GM18502 (cell line): ENCODE measurements at regions not wholly inside any gene's neighbourhood (a gene's known extent, or its start where the extent isn't known, plus 50 kb on each side); places are given as distances from the start of the nearest gene placed in this dataset.

Source experiments
- ATAC-seq: cut with Tn5 transposase; IDR thresholded peaks from one replicate; pipeline ENCODE4 v1.9.1; 2021; ENCODE audit warnings: mild to moderate bottlenecking; ENCODE audit not compliant: unreplicated experiment, poor library complexity

DNA sequence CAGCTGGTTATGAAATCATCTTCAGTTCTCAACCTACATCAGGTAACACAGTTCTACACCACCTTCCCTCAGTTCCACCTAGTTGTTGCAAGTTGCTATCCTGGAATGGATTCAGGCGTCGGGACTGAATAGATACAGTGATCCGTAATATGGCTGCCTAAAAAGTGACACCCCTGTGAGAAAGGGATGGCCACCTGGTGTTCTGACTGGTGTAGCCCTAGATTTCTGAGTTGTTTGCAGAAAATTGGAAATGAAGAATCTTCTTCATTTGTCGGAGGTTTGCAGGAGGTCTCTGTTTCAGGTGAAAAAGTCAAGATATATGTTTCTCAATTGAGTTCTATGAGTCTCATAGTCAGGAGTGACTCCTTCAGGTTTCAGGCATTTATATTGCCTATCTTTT, 225.8 kb upstream of the ELAC2 start:
- no peak for ATAC-seq

DNA sequence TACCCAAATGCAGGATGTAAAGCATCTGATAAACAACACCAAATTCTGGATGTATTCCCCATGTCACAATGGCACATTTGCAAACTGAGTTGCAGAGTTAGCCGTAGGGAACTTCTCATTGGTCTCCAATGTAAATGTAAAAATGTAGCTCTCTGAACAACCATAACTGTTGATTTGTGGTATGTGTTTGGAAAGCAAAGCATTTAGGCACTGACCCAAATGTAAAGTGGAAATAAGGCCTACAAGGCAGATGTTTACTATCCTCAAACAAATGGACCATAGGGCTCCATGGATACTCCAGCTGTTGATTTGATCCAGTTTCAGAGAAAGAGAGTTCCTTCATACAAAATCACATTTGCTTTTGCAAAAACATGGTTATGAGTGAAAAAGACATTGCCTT, 223.0 kb upstream of the ELAC2 start:
- no peak for ATAC-seq

DNA sequence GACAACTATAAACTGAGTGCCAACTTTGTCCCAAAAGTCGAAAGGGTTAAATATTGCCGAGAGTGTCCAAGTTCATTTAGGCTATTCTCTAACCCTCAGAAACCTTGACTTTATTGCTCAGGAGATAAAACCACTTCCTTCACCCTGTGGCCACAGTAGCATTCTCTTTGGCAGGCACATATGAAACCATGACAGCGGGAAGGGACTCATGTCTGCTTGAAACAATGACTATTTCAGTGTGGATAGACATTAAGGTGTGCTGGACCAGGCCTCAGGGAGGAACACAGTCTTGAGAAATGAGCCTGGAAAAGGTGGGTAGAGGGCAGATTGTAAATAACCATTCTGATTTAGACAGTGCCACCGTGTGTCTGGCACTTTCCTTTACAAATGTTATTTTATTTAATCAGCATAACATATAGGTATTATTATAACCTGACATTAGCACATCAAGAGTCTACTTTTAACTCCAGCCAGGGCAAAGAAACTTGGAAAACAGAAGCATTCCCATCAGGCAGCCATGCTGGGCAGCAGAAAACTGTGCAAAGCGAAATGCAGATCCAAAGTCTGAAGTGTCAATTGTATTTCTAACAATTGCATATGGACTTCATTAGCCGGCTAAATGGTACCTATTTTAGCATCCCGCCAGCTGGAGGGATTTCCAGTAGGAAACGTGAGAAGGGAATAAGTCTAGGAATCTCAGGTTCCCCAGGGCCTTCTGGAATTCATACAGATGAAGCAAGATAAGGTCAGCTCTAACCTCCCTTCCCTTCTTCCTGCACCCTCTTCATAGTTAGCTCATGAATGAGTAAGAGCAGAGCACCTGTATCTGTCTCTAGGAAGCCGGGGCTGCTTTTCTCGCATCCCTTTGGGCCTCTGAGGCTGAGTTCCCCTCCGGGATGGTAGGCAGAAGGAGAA, 212.8 kb upstream of the ELAC2 start:
- ATAC-seq = no peak

DNA sequence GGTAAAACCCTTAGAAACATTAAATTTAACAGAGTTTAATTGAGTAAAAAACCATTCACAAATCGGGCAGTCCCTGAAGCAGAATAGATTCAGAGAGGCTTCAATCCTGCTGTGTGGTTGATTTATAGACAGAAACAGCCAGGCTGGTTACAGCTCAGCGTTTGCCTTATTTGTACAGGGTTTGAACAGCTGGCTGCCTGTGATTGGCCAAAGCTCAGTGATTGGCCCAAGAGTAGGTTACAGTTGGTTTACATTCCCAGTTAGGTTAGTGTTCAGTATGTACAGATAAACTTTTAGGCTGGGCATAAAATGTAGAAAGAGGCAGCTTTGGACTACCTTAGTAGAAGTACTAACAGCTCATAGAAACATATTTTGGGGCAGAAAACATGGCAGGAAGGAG, 210.4 kb upstream of the ELAC2 start:
- no peak for ATAC-seq

DNA sequence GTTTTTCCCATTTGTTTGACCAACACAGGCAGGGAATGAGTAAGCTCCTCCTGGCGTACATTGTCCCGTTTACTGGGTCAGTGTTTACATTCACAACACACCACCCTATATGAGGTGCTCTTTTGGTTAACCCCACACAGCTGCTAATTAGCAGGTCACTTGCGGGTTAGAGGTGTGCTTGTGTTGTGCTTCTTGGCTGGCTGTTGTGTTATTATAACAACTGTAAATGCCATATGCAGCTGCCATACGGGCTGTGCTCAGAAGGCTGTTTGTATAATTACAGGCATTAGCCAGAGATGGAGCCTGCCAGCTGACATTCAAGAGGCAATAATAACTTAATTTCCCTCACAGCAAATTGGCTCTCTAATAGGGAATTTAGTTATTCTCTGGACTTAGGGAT, 205.1 kb upstream of the ELAC2 start:
- no peak for ATAC-seq

DNA sequence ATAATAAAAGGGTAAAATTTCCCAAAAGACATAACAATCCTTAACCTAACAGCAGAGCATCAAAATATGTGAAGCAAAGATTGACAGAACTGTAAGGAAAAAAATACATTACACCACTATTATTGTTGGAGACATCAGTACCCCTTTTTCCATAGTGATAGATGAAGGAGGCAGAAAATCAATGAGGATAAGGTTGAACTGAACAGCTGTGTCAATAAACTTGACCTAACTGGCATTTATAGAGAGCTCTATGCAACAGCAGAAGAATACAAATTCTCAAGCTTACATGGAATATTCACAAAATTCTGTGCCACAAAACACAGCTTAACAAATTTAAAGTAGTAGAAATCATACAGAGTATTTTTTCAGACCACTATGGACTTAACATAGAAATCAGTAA, 195.0 kb upstream of the ELAC2 start:
- ATAC-seq = no peak

DNA sequence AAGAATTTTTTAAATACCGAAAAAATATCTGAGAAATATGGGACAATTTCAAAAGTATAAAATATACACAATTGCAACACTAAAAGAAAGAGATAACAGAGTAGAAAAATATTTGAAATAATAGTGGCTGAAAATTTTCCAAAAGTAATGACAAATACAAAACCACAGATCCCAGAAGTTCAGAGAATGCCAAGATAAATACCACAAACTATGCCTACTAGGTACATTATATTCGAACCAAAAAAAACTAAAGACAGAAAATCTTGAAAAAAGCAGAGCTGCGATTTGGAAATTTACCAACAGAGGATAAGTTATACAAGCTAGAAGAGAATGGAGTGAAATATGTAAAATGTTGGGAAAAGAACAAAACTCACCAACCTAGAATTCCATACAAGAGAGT, 191.3 kb upstream of the ELAC2 start:
- ATAC-seq = no peak

DNA sequence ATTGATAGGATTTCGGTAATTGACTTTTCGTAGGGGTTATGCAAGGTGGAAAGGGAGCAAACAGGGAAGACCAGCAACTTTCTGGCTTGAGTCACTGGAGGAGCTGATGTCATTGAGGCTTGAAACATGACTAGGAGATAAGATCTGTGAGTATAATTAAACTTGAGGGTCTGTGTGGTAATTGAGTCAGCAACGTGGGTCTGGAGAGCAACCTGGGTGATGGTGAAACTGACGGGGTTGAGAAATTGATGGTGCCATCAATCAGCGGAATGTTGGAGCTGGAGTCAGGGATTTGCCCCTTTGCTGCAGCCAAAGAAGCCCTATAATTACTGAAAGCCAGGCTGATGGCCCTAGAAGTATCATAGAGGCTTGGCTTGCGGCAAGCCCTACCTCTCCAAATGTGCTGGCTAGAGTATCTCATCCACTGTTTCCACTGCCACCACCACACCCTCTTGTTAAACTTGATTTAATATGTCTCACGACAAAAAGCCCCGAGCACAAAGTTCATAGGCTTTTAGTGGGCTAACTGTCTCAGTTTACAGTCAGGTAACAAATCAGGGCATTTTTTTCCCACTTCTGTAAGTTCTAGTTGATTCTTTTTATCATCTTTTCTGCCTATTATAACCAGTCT, 186.9 kb upstream of the ELAC2 start:
- no peak for ATAC-seq

DNA sequence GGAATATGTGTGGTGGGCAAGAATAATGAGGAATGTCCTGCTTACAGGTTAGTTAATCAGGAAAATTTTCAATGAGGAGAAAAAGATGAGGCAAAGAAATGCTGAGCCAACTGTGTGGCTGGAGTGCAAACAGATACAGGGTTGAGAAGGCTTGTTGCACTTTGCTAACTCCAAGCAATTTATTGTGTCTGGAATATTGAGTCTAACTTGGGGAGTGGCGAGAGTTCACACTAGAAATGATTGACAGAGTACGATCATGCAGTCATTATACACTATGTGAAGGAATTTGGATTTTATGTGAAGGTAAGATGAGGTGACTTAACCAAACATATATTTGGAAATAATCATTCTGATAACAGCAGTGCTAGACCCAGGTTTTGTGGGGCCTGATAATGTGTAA, 185.0 kb upstream of the ELAC2 start:
- no peak for ATAC-seq

DNA sequence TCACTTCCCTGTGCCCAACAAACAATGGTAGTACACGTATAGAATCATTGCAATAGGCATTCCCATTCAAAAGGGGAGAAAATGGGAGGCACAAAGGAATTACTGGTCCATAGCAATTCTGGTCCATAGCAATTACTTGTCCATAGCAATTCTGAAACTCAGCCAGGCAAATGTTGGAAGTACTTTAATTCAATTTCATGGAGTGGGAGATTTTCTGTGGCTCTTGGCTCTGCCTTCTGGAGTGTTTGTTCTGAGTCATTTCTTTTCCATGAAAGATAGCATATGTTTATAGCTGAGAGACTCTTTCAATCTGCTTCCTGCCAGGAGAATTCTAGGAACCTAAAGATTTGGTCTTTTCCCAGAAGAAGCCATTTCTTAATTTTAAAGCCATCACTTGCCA, 182.8 kb upstream of the ELAC2 start:
- no peak for ATAC-seq

DNA sequence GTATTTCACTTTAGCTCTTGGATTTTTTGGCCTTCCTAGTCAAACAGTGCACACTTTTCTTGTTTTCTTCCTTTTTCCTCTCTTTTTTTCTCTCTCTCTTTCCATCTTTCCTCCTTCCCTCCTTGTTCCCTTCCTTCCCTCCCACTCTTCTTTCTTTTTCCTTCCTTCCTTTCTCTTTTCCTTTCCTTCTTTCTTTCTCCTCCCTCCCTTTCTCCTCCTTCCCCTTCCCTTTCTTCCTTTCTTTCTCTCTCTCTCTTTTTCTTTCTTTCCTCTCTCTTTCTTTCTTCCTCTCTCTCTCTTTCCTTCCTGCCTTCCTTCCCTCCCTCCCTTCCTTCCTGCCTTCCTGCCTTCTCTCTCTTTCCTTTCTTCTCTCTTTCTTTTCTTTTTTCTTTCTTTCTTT, 181.6 kb upstream of the ELAC2 start:
- no peak for ATAC-seq

DNA sequence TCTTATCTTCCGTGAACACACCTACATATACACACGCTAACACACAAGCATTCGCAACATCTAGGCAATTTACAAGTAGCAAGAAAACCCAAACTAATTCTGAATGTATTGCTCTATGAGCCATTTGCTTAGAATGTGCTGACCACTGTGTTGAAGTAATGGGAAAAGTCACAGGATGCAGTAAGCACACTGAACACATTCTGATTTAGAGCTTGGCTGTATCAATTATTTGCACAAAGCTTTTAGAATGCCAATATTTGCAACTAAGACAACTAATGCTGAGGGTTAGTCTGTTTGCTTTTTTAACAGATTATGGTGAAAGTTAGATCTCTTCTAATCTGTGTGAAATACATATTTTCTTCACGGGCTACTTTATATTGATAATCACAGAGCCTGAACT, 179.8 kb upstream of the ELAC2 start:
- no peak for ATAC-seq

DNA sequence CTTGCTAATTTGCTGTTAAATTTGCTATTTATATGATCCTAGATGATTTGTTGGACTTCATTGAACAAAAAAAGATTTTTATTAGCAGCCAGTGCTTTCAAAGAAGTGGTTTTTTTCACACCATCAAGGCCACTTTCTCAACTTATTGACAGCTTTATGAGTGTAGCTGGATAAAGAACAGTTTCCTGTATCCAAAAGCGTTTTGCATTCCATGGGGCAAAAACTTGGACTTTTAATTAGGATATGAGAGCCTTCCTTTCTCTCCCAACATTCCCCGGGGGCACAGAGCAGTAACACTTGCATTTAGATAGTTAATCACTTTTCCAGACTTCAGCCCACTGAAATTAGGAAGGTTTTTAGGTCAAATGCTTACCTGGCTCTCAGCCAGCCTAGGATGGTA, 177.1 kb upstream of the ELAC2 start:
- no peak for ATAC-seq

DNA sequence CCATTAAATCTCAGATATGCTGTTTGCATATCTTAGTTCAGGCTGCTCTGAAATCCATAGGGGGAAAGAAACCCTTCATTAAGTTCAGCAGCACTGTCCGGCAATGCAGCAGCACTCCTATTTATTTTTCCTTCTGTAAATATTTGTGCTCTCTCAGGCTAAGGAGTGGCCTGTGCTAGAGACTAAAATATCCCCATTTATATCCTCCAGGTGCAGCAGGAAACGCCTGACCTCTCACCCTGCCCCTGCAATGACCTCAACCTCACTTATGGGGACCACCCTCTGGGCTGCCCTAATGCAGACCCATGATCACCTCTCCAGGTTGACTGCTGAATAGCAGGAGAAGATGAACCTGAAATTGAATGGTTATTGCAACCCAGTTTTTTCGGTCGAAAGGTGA, 165.0 kb upstream of the ELAC2 start:
- ATAC-seq = no peak

DNA sequence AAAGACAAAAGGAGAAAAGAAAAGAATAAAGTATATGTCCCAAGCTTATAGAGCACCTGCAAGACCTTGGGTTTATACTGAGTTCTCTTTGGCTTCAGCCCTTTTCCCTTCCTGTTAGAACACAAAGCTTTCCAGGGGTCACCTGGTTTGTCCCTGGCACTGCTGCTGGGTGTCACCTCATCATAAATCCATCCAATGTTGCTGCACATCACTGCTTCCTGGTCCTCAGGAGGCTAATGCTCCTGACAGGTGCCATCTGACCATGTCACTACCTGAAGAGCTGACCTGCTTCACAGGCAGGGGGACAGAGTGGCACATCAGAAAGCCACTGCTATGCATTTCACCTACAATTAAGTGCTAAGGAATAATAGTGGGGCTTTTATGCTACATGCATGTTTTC, 164.6 kb upstream of the ELAC2 start:
- no peak for ATAC-seq

DNA sequence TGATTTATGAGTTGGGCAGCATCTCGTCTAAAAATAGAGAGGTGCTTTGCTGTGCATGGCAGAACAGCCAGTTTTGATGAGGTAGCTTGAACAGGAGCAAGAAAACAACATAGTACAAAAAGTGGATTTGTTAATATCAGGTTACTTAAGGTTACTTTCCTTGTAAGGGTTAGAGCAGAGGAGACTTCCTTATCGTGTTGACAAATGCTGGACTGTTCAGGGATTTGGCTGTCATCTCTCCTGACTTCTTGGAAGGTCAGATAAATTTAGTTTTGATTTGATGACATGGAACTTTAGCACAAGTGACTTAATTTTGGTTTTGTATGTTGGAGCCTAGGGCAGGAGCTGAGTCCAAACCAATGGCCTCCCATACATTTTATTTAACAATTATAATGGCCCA, 163.9 kb upstream of the ELAC2 start:
- ATAC-seq = no peak

DNA sequence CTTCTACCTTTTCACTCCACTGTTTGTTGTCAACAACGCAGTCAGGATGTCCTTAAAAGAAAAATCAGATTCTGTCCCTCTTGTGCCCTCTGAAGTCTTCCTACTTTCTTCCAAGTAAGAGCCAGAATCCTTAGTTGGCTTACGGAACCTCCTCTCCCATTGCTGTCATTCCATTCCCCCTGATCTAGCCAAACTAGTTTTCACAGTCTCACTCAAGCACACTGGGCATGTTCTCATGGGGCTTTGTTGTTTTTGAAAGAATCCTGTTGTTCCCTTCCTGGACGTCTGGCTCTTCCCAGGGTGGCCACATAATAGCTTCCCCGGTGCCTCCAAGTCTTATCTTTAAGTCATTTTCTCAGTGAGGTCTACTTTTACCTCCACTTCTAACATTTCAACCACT, 158.6 kb upstream of the ELAC2 start:
- no peak for ATAC-seq

DNA sequence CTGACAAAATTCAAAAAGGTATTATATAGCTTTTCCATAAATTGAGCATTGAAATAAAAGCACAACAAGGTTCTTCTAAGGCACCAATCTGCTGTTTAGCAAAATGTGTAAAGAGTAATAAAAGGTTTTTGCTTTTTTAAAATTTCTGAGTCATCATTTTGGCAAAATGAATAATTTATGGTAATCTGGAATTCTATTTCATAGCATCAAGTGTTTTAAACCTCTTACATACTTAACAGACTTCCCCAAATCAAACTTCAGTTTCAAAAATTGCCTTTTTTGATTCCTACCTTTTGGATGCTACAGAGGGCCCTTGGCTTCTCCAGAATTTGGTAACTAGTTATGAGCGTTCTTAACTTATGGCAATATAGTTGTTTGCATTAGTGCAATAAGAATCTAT, 154.0 kb upstream of the ELAC2 start:
- no peak for ATAC-seq

DNA sequence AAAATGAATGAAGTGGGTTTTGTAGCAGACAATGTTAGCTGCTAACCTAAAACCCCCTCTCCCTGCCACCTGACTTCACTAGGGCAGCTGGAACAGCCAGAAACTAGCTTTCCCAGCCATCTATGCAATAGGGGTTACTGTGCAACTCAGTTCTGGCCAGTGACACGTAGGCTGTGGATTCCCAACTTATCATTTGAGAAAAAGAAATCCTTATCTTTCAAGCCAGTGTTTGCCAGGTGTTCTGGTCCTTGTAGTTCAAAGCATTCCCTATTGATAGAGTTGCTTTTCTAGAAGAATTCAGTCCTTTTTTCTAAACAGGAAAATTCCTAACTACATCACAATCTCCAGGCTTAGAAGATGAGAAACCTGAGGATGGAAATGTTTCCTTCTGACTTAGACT, 144.5 kb upstream of the ELAC2 start:
- ATAC-seq = no peak

DNA sequence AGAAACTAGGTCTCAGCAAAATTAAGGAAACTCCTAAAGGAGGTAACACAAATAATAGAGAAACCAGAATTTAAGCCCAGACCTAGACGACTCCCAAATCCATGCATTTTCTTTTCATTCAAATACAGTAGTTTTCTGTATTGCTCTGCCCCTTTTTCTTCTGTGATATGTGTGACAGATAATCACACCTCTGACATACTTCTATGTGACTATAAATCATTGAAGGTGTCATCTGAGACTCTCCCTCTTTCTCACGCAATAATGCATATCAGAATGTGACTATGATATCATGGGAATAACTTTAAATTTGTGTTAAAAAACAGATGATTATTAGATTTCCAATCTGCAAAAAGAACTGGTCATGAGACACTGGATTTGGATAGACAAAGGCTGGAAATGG, 143.0 kb upstream of the ELAC2 start:
- ATAC-seq = no peak

DNA sequence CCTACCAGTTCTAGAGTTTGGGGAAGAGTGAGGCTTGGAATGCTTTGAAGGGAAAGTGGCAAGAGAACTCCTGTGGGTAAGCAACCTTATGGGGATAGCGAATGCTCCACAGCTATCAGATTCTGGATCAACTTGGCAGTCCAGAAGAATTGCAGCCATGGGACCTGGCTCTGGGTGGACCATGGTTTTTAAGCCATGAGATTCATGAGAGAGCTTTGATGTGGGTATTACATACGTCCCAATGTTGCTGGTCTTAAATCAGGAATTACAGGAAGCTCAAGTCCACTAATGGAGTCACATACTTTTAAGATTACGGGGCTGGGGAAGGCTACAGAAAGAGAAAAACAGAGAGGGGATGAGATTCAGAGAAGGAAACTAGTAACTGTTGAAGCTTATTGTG, 142.5 kb upstream of the ELAC2 start:
- no peak for ATAC-seq
